T1000 (cell line): ENCODE measurements at regions not wholly inside any gene's neighbourhood (a gene's known extent, or its start where the extent isn't known, plus 50 kb on each side); places are given as distances from the start of the nearest gene placed in this dataset.

Experiments
- DNase-seq: peaks from one replicate; lab custom pipeline; 2025; ENCODE audit warnings: mixed read lengths; lab: John Stamatoyannopoulos, UW

GRCh38 chr20:60478533-60478932 is 520.3 kb downstream of the CDH26 start:
- no peak for DNase-seq

GRCh38 chr20:60480950-60481742 is 522.9 kb downstream of the CDH26 start:
- DNase-seq: no peak

GRCh38 chr20:60481743-60482133 is 523.5 kb downstream of the CDH26 start:
- no peak for DNase-seq

GRCh38 chr20:60482221-60483008 is 524.2 kb downstream of the CDH26 start:
- DNase-seq: no peak

GRCh38 chr20:60483371-60483770 is 525.1 kb downstream of the CDH26 start:
- no peak for DNase-seq

GRCh38 chr20:60484316-60484715 is 526.1 kb downstream of the CDH26 start:
- no peak for DNase-seq

- no peak for DNase-seq
Observed at GRCh38 chr20:60485012-60485760, 527.0 kb downstream of the CDH26 start.

- DNase-seq: no peak
Observed at GRCh38 chr20:60486315-60486714, 528.1 kb downstream of the CDH26 start.

GRCh38 chr20:60486937-60487336 is 528.7 kb downstream of the CDH26 start:
- no peak for DNase-seq

GRCh38 chr20:60490217-60491050 is 532.2 kb downstream of the CDH26 start:
- no peak for DNase-seq

- no peak for DNase-seq
Observed at GRCh38 chr20:60491051-60491581, 532.9 kb downstream of the CDH26 start.

GRCh38 chr20:60494476-60494875 is 536.3 kb downstream of the CDH26 start:
- DNase-seq: no peak

- DNase-seq: no peak
Observed at GRCh38 chr20:60497298-60498035, 539.2 kb downstream of the CDH26 start.

- DNase-seq: no peak
Observed at GRCh38 chr20:60500038-60500701, 541.9 kb downstream of the CDH26 start.

- no peak for DNase-seq
Observed at GRCh38 chr20:60501048-60501447, 542.8 kb downstream of the CDH26 start.

GRCh38 chr20:60502881-60503280 is 544.7 kb downstream of the CDH26 start:
- DNase-seq: no peak

GRCh38 chr20:60505423-60505822 is 547.2 kb downstream of the CDH26 start:
- no peak for DNase-seq

- DNase-seq: no peak
Observed at GRCh38 chr20:60506061-60506460, 547.8 kb downstream of the CDH26 start.

- no peak for DNase-seq
Observed at GRCh38 chr20:60507087-60507694, 549.0 kb downstream of the CDH26 start.

- DNase-seq: no peak
Observed at GRCh38 chr20:60509407-60509806, 551.2 kb downstream of the CDH26 start.
